Coronary artery (tissue), 2 donors: ENCODE measurements at regions not wholly inside any gene's neighbourhood (a gene's known extent, or its start where the extent isn't known, plus 50 kb on each side); places are given as distances from the start of the nearest gene placed in this dataset.

Source experiments
- DNase-seq: peaks from one replicate; pipeline ENCODE4 v3.0.0-alpha.2; 2017; ENCODE audit warnings: low spot score
- H3K27ac ChIP-seq, 2 donors: fragments of 200-600 bp; sonication (generic); one replicate each; pipeline ENCODE4 v1.5.1; 2016 to 2019
- H3K4me3 ChIP-seq: fragments of 200-600 bp; sonication (generic); 2 replicates; pipeline ENCODE4 v1.5.1; 2016; ENCODE audit warnings: mild to moderate bottlenecking, moderate library complexity
- TF ChIP-seq, protein P1 (sequence below): fragments of 200-600 bp; sonication (generic); IDR thresholded peaks from one replicate; pipeline ENCODE4 v1.5.1; 2019; ENCODE audit warnings: antibody characterized with exemption

DNA sequence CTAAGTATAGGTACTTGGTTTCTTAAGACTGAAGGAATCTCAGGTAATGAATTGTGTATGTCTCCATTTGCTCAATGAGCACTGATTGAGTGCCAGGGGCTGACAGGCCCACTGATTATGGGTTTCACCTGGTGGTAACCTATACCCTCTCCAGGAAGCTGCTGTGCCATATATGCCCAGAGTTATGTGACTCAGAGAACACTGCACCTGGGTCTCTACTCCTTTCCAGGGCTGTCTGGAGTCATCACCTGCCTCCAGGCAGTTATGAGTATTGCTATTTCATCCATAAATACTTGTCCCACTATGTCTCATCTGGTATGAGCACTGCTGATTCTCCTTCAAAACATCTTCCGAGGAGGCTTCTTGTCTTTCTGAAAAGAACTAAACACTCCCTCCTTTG is 692.9 kb downstream of the BCL11B start:
- no peak overlapping the region for H3K4me3 ChIP-seq
- TF ChIP-seq, protein P1, sequence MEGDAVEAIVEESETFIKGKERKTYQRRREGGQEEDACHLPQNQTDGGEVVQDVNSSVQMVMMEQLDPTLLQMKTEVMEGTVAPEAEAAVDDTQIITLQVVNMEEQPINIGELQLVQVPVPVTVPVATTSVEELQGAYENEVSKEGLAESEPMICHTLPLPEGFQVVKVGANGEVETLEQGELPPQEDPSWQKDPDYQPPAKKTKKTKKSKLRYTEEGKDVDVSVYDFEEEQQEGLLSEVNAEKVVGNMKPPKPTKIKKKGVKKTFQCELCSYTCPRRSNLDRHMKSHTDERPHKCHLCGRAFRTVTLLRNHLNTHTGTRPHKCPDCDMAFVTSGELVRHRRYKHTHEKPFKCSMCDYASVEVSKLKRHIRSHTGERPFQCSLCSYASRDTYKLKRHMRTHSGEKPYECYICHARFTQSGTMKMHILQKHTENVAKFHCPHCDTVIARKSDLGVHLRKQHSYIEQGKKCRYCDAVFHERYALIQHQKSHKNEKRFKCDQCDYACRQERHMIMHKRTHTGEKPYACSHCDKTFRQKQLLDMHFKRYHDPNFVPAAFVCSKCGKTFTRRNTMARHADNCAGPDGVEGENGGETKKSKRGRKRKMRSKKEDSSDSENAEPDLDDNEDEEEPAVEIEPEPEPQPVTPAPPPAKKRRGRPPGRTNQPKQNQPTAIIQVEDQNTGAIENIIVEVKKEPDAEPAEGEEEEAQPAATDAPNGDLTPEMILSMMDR = no peak
- no peak for DNase-seq

DNA sequence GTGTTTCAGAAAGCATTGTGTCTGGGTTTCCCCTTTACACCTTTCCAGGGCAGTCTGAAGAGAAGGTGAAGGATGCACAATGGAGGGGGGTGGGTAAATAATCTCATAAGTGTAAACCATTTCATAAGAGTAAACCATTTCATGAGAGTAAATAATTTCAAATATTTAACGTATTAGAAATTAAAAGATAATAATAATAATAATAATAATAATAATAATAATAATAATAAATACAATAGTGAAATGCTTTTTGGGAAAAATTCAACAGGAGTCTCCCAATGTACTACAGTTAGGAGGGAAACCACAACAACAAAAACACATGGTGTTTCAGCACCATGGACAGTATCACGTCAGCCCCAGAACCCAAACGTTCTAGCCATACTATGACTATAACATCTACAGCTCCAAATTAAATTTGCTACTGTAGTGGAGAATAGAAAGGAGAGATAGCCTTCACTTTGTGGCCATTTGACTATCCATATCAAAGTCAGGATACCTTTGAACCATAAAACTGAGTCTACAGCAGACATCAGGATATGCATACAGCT is 691.8 kb downstream of the BCL11B start:
- TF ChIP-seq, protein P1 = no peak
- H3K27ac ChIP-seq = no peak overlapping the region
- H3K4me3 ChIP-seq = no peak overlapping the region
- DNase-seq = no peak

More for the DNA sequence above, 692.9 kb downstream of the BCL11B start:
- H3K27ac ChIP-seq = no peak overlapping the region

DNA sequence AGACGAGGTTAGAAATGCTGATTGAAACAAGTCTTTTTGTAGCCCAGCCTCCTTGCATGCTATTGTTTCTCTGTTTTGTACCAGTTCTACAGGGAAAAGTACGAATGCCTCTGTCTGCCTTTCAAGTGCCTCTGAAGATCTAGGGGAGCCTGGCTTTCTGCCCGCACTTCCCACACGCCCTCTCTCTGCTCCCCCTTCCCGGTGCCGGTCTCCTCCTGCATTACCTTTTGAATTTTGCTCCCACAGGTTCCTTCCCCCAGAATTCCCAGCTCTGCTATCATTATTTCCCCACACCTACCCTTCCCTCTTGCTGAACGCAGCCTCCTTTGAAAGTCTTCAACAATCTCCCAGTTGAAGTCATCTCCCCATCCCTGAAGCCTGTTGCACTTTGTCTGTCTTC is 689.7 kb downstream of the BCL11B start:
- H3K4me3 ChIP-seq = no peak overlapping the region
- DNase-seq = no peak
- no peak overlapping the region for H3K27ac ChIP-seq
- TF ChIP-seq, protein P1 = no peak

DNA sequence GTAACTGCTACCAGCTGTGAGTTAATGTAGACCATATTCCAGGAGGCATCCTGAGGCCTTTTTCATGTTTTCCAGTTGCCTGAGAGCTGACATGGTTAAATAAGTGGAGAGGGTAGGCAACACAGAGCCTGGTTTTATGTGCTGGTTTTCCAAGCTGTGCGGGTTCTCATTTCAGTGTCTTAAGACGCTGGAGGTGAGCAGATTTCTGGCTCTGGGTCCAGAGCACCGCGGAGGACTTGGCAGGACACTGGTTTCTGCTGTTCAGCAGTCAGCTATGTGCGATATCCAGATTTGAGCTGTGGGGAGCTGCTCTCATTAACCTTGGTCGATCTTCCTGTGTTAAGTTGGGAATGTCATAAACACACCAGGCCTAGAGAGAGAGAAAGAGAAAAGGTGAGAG is 680.8 kb downstream of the BCL11B start:
- no peak overlapping the region for H3K27ac ChIP-seq

DNA sequence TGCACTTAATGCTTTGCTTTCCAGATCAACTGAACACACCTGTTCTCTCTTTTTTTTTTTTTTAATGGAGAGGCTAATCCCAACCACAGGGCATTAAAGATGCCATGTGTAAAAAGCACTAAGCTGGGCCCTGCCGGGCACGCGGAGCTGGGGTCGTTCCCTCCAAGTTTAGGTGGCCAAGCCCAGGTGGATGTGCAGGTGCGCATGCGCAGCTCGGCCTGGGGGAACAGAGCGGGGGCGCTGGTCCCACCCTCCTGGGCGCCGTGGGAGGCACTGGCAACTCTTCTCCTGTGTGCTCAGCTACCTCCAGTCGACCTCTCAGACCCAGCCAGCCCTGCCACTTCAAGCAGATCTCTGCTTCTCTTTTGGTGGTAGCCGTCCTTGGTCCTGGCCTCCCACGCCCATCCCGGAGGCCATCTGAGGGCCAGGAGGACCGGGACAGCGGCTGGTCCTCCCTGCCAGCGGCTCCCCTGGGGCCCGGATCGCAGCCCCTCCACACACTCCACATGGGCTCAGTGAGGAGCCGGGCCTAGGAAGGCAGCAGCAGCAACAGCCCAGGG is 679.3 kb downstream of the BCL11B start:
- no peak overlapping the region for H3K4me3 ChIP-seq
- H3K27ac ChIP-seq = no peak overlapping the region
- DNase-seq = no peak
- TF ChIP-seq, protein P1 = no peak

More for the DNA sequence above, 680.8 kb downstream of the BCL11B start:
- H3K4me3 ChIP-seq = no peak overlapping the region
- TF ChIP-seq, protein P1 = no peak
- DNase-seq = no peak

DNA sequence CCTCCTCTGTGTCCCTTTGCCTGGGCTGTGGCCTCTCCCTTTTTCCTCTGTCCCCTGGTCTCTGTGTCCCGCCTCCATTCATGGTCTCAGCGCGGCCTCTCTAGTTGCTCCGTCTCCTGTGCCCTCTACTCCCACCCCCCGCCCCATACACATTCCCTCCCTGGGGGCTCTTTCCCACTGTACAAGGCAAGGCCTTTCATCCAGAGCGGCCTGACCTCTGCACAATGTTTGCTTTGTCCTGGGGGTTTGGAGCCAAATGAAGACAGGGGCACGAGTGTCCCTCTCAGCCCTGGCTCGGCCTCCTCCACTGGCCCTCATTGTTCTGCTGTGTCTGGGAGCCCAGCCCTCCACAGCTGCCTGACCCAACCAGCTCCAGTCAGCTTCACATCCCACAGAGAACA is 678.6 kb downstream of the BCL11B start:
- TF ChIP-seq, protein P1 = no peak
- no peak for DNase-seq
- H3K27ac ChIP-seq = no peak overlapping the region
- H3K4me3 ChIP-seq = no peak overlapping the region

DNA sequence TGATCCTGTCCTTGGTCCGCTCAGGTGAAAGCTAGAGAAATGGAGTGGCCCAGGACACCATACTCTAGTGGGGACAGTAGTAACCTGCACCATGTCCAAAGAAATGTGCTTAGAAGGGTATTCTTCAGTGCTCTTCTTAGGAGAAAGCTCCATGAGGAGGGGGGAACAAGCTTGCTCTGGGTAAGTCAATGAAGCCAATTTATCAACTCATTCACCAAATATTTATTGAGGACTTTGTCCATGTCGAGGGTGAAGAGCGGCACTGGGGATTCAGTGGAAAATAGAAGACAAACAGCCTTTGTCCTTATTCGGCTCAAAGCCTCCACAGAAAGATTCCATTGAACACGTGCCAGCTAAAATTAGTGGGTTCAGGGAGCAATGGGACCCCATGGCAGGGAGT is 677.8 kb downstream of the BCL11B start:
- no peak for DNase-seq
- TF ChIP-seq, protein P1 = no peak
- Histone ChIP-seq H3K4me3 (no peak overlapping the region), H3K27ac (no peak overlapping the region)
